ENCODE measurements at regions not wholly inside any gene's neighbourhood (a gene's known extent, or its start where the extent isn't known, plus 50 kb on each side); places are given as distances from the start of the nearest gene placed in this dataset.

GRCh38 chr6:168387426-168387825 is 53.6 kb upstream of the SMOC2 start:
- Histone ChIP-seq H3K36me3 (ENCODE audit: insufficient read depth, low read length, poor library complexity, severe bottlenecking) (no peaks in the 10 kb centered on the region), H3K4me3 (ENCODE audit: low read depth, low read length, poor library complexity, severe bottlenecking) (no peak overlapping the region), H3K4me1 (ENCODE audit: insufficient read depth, low read length, poor library complexity, severe bottlenecking) (no peaks in the 10 kb centered on the region), H3K27me3 (replicated peaks; ENCODE audit: insufficient read depth, low read depth, low read length, poor library complexity) (no peaks in the 10 kb centered on the region), H3K27ac (ENCODE audit: low read depth, low read length, poor library complexity, severe bottlenecking) (no peak overlapping the region), H3K9me3 (ENCODE audit: low read depth, low read length, poor library complexity, severe bottlenecking) (no peaks in the 10 kb centered on the region)
- ChIA-PET POLR2A (ENCODE audit: low non-redundant PET) (no interaction called here), CTCF (no interaction called here)
- DNase-seq (ENCODE audit: low spot score): no peak
- intact Hi-C loops (cut with micrococcal nuclease; ENCODE audit: unreplicated experiment): no loop called here
- BruUV-seq (replicated peaks): no TSS peak
- TF ChIP-seq EZH2 (IDR thresholded peaks at IDR 0.05; ENCODE audit: borderline replicate concordance, low read depth, low read length, poor library complexity, severe bottlenecking): no peak
- TF ChIP-seq, protein P1, sequence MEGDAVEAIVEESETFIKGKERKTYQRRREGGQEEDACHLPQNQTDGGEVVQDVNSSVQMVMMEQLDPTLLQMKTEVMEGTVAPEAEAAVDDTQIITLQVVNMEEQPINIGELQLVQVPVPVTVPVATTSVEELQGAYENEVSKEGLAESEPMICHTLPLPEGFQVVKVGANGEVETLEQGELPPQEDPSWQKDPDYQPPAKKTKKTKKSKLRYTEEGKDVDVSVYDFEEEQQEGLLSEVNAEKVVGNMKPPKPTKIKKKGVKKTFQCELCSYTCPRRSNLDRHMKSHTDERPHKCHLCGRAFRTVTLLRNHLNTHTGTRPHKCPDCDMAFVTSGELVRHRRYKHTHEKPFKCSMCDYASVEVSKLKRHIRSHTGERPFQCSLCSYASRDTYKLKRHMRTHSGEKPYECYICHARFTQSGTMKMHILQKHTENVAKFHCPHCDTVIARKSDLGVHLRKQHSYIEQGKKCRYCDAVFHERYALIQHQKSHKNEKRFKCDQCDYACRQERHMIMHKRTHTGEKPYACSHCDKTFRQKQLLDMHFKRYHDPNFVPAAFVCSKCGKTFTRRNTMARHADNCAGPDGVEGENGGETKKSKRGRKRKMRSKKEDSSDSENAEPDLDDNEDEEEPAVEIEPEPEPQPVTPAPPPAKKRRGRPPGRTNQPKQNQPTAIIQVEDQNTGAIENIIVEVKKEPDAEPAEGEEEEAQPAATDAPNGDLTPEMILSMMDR (conservative IDR thresholded peaks at IDR 0.05; ENCODE audit: low read depth, low read length): no peak

DNA sequence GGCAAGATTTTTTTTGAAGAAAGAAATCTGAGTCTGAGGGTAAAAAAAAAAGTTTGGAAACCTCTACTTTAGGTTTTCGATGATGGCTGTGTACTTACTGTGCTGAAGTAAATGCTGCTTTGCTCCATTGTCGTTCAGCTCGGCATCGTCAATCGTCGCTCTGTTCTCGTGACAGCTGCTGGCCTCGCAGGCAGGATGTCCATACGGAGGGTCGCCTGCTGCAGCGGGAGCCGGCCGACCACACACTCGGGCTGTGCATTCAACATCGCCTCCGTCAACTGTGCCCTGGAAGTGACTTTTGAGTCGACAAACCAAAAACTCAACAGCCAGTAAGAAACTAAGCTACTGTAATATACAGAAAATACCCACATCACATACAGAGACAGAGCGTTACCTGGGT is 53.1 kb upstream of the SMOC2 start:
- DNase-seq (ENCODE audit: low spot score): no peak
- H3K4me3 ChIP-seq (ENCODE audit: low read depth, low read length, poor library complexity, severe bottlenecking): no peak overlapping the region
- no peak overlapping the region for H3K27ac ChIP-seq (ENCODE audit: low read depth, low read length, poor library complexity, severe bottlenecking)
- H3K27me3 ChIP-seq (replicated peaks; ENCODE audit: insufficient read depth, low read depth, low read length, poor library complexity): no peaks in the 10 kb centered on the region
- no peaks in the 10 kb centered on the region for H3K9me3 ChIP-seq (ENCODE audit: low read depth, low read length, poor library complexity, severe bottlenecking)
- intact Hi-C loops (cut with micrococcal nuclease; ENCODE audit: unreplicated experiment): no loop called here
- H3K4me1 ChIP-seq (ENCODE audit: insufficient read depth, low read length, poor library complexity, severe bottlenecking): no peaks in the 10 kb centered on the region
- CTCF ChIA-PET: no interaction called here
- H3K36me3 ChIP-seq (ENCODE audit: insufficient read depth, low read length, poor library complexity, severe bottlenecking): no peaks in the 10 kb centered on the region
- BruUV-seq (replicated peaks): no TSS peak
- TF ChIP-seq, protein P1 (conservative IDR thresholded peaks at IDR 0.05; ENCODE audit: low read depth, low read length): no peak
- no peak for TF ChIP-seq EZH2 (IDR thresholded peaks at IDR 0.05; ENCODE audit: borderline replicate concordance, low read depth, low read length, poor library complexity, severe bottlenecking)
- POLR2A ChIA-PET (ENCODE audit: low non-redundant PET): no interaction called here

DNA sequence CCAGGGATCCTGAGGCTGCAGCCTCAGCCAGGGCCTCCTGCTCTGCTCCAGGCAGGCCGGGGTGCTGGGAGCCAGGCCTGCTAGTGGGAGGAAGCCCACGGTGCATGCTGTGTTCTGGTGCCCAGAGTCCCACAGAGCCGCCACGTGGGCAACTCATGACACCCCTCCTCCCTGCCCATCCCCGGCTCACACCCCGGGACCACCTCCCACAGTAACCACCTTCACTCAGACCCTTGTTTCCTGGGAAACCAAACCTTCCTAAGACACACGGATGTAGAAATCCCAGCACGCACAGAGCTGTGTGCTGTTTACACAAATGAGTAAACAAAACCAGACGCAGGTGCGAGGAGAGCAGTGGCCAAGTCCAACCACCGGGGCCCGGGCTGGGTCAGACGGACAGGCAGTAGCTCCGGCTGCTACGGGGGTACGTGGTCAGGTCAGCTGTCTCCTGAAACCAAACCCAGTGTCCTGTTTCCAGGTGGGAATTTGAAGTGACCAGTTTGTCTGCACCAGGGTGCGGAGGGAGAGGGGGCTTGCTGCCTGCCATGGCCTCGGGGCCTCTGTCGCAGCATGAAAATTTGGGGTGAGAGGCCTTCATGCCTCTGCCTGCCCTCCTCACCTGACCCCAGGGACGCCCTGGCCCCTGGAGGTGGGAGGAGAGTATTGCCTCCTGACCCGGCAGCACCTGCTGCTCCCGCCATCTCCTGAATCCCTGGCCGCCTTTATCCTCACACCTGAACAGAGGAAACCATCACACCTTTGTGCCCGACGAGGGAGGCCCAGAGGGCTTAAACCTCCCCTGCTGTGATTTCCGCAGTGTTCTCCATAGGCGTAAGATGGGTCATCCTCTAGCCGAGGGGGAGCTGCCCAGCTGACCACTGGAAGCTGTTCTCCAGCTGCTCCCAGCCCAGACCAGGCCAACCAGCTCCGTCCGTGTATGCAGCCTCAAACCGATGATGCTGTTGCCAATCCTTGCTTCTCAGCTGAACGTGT is 52.0 kb upstream of the SMOC2 start:
- no peak for TF ChIP-seq EZH2 (IDR thresholded peaks at IDR 0.05; ENCODE audit: borderline replicate concordance, low read depth, low read length, poor library complexity, severe bottlenecking)
- TF ChIP-seq, protein P1 (conservative IDR thresholded peaks at IDR 0.05; ENCODE audit: low read depth, low read length): no peak
- BruUV-seq (replicated peaks): no TSS peak
- CTCF ChIA-PET: no interaction called here

More for the DNA sequence above, 52.0 kb upstream of the SMOC2 start:
- Histone ChIP-seq H3K27me3 (replicated peaks; ENCODE audit: insufficient read depth, low read depth, low read length, poor library complexity) (no peaks in the 10 kb centered on the region), H3K9me3 (ENCODE audit: low read depth, low read length, poor library complexity, severe bottlenecking) (no peaks in the 10 kb centered on the region), H3K4me3 (ENCODE audit: low read depth, low read length, poor library complexity, severe bottlenecking) (no peak overlapping the region), H3K4me1 (ENCODE audit: insufficient read depth, low read length, poor library complexity, severe bottlenecking) (no peaks in the 10 kb centered on the region), H3K36me3 (ENCODE audit: insufficient read depth, low read length, poor library complexity, severe bottlenecking) (no peaks in the 10 kb centered on the region), H3K27ac (ENCODE audit: low read depth, low read length, poor library complexity, severe bottlenecking) (no peak overlapping the region)
- intact Hi-C loops (cut with micrococcal nuclease; ENCODE audit: unreplicated experiment): no loop called here
- no peak for DNase-seq (ENCODE audit: low spot score)
- POLR2A ChIA-PET (ENCODE audit: low non-redundant PET): no interaction called here

Measured in A673 (cell line).